Mucosa of descending colon (tissue), 3 donors: ENCODE measurements at regions not wholly inside any gene's neighbourhood (a gene's known extent, or its start where the extent isn't known, plus 50 kb on each side); places are given as distances from the start of the nearest gene placed in this dataset.
"Not testable (repeated sequence)": the region's sequence is repeated elsewhere in the genome, so short reads cannot be mapped to it uniquely, and the experiment has no call there.

ENCODE experiments used
- ATAC-seq: fragments of 200-7000 bp; cut with Tn5 transposase; one replicate; pipeline ENCODE4 v1.9.1; 2020; ENCODE audit warnings: mild to moderate bottlenecking, moderate library complexity
- DNase-seq, 3 donors: peaks; one replicate each; pipeline ENCODE4 v3.0.0-alpha.2; 2020
- H3K36me3 ChIP-seq: fragments of 200-600 bp; one replicate; pipeline ENCODE4 v1.8.0; 2021; ENCODE audit warnings: low read depth, mild to moderate bottlenecking
- H3K4me1 ChIP-seq: fragments of 200-600 bp; one replicate; pipeline ENCODE4 v1.8.0; 2021; ENCODE audit warnings: low read depth, mild to moderate bottlenecking
- H3K4me3 ChIP-seq: fragments of 200-600 bp; one replicate; pipeline ENCODE4 v1.8.0; 2021; ENCODE audit warnings: mild to moderate bottlenecking
- H3K9me3 ChIP-seq: fragments of 200-600 bp; one replicate; pipeline ENCODE4 v1.8.0; 2021; ENCODE audit warnings: mild to moderate bottlenecking
- intact Hi-C, 2 donors: fragments of 100-400 bp; cut with DNase I in 1 of 2; cut with micrococcal nuclease in 1 of 2; formaldehyde crosslinking; loops; one replicate each; pipeline versions ENCODE4 v1.11.0 to v1.11.1; 2022; cut with DNase I, micrococcal nuclease
- TF ChIP-seq, protein P1 (sequence below): fragments of 200-600 bp; IDR thresholded peaks from one replicate; pipeline ENCODE4 v1.8.0; 2022; ENCODE audit warnings: antibody characterized with exemption, mild to moderate bottlenecking
- donor health status: DM: no; HTN: no; CAD: no; lungs with moderate emphysema.
- donor health status: DM: no; HTN: no; CAD: no.
- donor health status: DM: no; HTN: yes; CAD: no.

DNA sequence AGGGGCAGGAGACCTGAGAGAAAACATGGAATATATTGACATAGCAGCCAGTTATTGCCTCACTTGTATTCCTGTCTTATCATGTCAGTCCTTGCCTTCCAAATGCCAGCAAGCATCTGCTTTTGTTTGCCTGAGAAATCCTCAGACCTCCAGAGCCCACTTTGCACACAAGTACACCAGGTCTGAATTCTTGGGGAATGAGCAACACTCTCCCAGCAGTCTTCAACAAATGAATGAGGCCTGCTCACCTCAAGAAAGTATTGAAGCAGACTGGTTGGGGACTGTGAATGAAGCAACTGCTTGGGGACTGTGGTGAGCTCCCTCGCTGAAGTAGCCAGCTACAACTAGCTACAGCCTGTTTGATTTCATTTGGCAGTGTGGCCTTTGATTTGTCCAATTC is 172.8 kb upstream of the SPTLC3 start:
- H3K9me3 ChIP-seq = no peaks in the 10 kb centered on the region
- no peak overlapping the region for H3K4me3 ChIP-seq
- DNase-seq (no peak), ATAC-seq (no peak)
- intact Hi-C loops = no loop called here
- no peaks in the 10 kb centered on the region for H3K36me3 ChIP-seq
- TF ChIP-seq, protein P1, sequence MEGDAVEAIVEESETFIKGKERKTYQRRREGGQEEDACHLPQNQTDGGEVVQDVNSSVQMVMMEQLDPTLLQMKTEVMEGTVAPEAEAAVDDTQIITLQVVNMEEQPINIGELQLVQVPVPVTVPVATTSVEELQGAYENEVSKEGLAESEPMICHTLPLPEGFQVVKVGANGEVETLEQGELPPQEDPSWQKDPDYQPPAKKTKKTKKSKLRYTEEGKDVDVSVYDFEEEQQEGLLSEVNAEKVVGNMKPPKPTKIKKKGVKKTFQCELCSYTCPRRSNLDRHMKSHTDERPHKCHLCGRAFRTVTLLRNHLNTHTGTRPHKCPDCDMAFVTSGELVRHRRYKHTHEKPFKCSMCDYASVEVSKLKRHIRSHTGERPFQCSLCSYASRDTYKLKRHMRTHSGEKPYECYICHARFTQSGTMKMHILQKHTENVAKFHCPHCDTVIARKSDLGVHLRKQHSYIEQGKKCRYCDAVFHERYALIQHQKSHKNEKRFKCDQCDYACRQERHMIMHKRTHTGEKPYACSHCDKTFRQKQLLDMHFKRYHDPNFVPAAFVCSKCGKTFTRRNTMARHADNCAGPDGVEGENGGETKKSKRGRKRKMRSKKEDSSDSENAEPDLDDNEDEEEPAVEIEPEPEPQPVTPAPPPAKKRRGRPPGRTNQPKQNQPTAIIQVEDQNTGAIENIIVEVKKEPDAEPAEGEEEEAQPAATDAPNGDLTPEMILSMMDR = no peak
- no peaks in the 10 kb centered on the region for H3K4me1 ChIP-seq

DNA sequence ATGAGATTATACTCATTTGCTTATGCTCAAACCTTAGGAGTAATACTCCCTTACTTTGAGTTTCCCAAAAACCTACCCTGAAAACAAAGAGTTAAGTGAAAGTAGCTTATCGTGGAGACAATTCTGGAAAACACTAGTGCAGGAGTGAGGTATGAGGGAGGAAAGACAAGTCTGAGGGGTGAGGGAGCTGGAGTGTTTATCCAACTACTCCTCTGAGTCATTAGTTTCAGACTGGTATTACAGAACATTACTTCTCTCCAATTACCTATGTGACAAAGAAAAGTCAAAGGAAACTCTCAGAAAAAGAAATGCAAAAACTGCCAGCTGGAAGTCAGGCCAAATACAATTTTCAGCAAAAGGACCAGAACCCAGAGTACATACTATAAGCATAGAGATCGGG is 171.1 kb upstream of the SPTLC3 start:
- H3K9me3 ChIP-seq = no peaks in the 10 kb centered on the region
- no peak overlapping the region for H3K4me3 ChIP-seq
- H3K4me1 ChIP-seq = no peaks in the 10 kb centered on the region
- ATAC-seq (no peak), DNase-seq (no peak)
- H3K36me3 ChIP-seq = no peaks in the 10 kb centered on the region
- intact Hi-C loops = no loop called here
- TF ChIP-seq, protein P1 = no peak

DNA sequence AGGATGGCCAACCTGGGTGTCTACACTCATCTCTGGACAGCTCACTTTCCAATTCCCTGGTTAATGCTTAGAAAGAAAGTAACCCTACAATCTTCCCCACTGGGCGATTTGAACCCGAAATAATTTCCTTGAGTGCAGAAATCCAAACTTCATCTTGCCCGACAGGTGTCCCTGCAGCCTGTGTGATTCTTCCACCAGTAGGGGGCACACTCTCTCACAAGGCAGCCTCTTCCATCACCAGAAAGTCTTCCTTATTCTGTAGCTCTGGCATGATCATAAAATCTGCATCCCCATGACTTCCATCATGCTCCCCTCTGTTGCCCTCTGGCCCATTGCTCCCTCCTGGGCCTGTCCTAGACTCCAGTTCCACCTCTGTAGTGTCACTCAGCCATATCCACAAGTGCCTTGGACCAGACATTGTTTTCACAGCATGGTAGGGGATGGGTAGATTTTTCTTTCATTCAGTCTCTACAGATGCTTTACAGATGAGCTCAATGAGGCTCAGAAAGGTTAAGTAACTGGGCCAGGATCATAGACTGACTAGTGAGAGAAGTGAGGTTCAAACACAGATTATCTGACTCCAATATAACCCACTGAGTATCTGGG is 170.4 kb upstream of the SPTLC3 start:
- intact Hi-C loops = no loop called here
- TF ChIP-seq, protein P1 = no peak
- ATAC-seq = no peak
- DNase-seq = no peak
- no peaks in the 10 kb centered on the region for H3K36me3 ChIP-seq
- H3K4me1 ChIP-seq = no peaks in the 10 kb centered on the region
- no peaks in the 10 kb centered on the region for H3K9me3 ChIP-seq
- H3K4me3 ChIP-seq = no peak overlapping the region

DNA sequence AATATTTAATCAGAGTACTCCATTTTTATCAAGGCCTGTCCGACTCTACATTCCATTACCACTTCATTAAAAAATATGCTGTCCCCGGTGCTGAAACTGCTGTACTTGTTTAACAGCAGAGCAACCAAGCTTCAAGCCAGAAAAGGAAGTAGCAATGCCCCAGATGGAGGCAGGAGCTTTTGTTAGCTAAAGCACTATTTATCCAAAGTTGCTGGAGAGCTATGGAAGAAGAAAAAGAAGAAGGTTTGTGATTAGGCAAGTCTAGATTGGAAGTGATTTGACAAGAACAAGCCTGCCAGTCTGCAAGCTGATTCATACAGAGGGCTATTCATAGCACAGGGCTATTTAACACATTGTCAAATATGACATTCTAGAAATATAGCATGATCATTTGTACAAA is 160.9 kb upstream of the SPTLC3 start:
- no peaks in the 10 kb centered on the region for H3K4me1 ChIP-seq
- H3K36me3 ChIP-seq = no peaks in the 10 kb centered on the region
- no peak overlapping the region for H3K4me3 ChIP-seq
- no peaks in the 10 kb centered on the region for H3K9me3 ChIP-seq
- ATAC-seq (no peak), DNase-seq (no peak)
- intact Hi-C loops = no loop called here
- TF ChIP-seq, protein P1 = no peak

DNA sequence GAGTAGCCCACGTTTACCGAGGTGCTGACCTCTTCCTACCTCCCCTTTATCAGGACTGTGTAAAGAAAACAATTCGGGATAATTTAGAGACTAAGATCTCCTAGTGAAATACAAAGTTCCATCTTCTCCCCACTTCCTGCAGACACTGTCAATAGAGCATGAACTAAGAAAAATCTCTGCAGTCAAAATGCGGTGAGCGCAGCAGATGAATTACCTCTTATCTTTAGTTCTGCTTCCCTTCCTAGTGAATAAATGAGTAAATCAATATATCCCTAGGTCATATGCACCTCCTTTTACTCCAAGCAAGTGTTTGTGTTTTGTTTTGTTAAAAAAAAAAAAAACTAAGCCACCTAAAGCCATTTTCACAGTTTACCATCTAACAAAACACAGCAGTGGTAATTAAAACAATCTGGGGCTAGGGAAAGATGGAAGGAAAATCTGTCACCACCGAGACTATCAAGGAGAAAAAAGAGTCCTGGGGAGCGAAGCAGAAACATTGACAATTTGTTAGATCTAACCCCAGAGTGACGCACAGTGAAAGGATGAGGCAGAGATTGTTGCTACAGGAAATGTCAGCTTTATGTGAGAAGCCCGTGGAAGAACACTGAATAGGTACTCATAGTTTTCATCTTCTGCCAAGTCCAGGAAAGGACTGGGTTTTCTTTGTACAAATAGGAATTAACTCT is 159.4 kb upstream of the SPTLC3 start:
- intact Hi-C loops = no loop called here
- ATAC-seq = no peak
- H3K36me3 ChIP-seq = no peaks in the 10 kb centered on the region
- no peak overlapping the region for H3K4me3 ChIP-seq
- no peaks in the 10 kb centered on the region for H3K9me3 ChIP-seq
- DNase-seq = no peak
- H3K4me1 ChIP-seq = no peaks in the 10 kb centered on the region
- TF ChIP-seq, protein P1 = no peak

DNA sequence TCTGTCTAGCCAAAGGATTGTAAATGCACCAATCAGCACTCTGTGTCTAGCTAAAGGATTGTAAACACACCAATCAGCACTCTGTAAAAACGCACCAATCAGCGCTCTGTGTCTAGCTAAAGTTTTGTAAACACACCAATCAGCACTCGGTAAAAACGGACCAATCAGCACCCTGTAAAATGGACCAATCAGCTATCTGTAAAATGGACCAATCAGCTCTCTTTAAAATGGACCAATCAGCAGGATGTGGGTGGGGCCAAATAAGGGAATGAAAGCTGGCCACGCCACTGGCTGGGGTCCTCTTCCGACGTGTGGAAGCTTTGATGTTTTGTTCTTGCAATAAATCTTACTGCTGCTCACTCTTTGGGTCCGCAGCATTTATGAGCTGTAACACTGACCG is 151.1 kb upstream of the SPTLC3 start:
- H3K4me3 ChIP-seq, H3K36me3 ChIP-seq, H3K9me3 ChIP-seq, intact Hi-C loops, ATAC-seq, H3K4me1 ChIP-seq, DNase-seq: not testable (repeated sequence)
